K562 (cell line): ENCODE measurements at regions not wholly inside any gene's neighbourhood (a gene's known extent, or its start where the extent isn't known, plus 50 kb on each side); places are given as distances from the start of the nearest gene placed in this dataset.

Source experiments
- HNRNPH1 ChIP-seq: fragments of 200-400 bp; formaldehyde crosslinking; optimal IDR thresholded peaks from 2 replicates; pipeline ENCODE3; 2017; ENCODE audit warnings: low read depth, mild to moderate bottlenecking, low read length, moderate library complexity
- JUN ChIP-seq, 2 experiments: sonication (generic) in 1 of 2; formaldehyde crosslinking in 1 of 2; IDR thresholded peaks; 2 replicates each; pipeline versions ENCODE4 v1.6.1 to v1.8.0; 2012 to 2022; ENCODE audit warnings: borderline replicate concordance in 2 of 2, mild to moderate bottlenecking in 2 of 2, improper control_type of control experiment in 1 of 2, low read depth in 1 of 2, low read length in 1 of 2, missing genetic modification reagents in 1 of 2
- MAZ ChIP-seq, 2 experiments: fragments of 450-650 bp in 1 of 2; sonication (generic) in 1 of 2; formaldehyde crosslinking; IDR thresholded peaks in 1 of 2; conservative IDR thresholded peaks in 1 of 2; 2 replicates each; pipeline versions ENCODE4 v1.4.0 to v1.5.0; 2020; ENCODE audit warnings: mild to moderate bottlenecking in 1 of 2, missing genetic modification reagents in 1 of 2
- POLR2A ChIP-seq: fragments of 450-650 bp; conservative IDR thresholded peaks from 2 replicates; pipeline ENCODE4 v1.6.1; 2016
- TAF1 ChIP-seq: IDR thresholded peaks from 2 replicates; pipeline ENCODE4 v1.6.1; 2011; ENCODE audit warnings: mild to moderate bottlenecking, low read length, moderate library complexity; ENCODE audit not compliant: insufficient read depth, control insufficient read depth, severe bottlenecking; ENCODE audit errors: extremely low read depth
- ZNF121 ChIP-seq: sonication (generic); formaldehyde crosslinking; conservative IDR thresholded peaks from 2 replicates; pipeline ENCODE4 v1.8.0; 2022; ENCODE audit warnings: missing genetic modification reagents
- ZNF408 ChIP-seq: fragments of 250-450 bp; sonication (Bioruptor Pico); IDR thresholded peaks from 2 replicates; pipeline ENCODE4 v1.4.0; 2020; ENCODE audit warnings: low read depth, mild to moderate bottlenecking, moderate library complexity
- TF ChIP-seq, protein P1 (sequence below): sonication (generic); formaldehyde crosslinking; IDR thresholded peaks from 2 replicates; pipeline ENCODE4 v1.8.1; 2022; ENCODE audit warnings: missing genetic modification reagents
- TF ChIP-seq, protein P2 (sequence below): sonication (generic); formaldehyde crosslinking; IDR thresholded peaks from 2 replicates; pipeline ENCODE4 v1.9.0; 2022; ENCODE audit warnings: mild to moderate bottlenecking, missing genetic modification reagents
- TF ChIP-seq, protein P3 (sequence below): fragments of 150-350 bp; IDR thresholded peaks from 2 replicates; pipeline ENCODE4 v1.6.1; 2014; ENCODE audit warnings: low read depth, mild to moderate bottlenecking, low read length, borderline replicate concordance
- TF ChIP-seq, protein P4 (sequence below): fragments of 450-650 bp; formaldehyde crosslinking; IDR thresholded peaks from 2 replicates; pipeline ENCODE4 v1.4.0; 2022; ENCODE audit warnings: missing genetic modification characterization
- TF ChIP-seq, protein P5 (sequence below): sonication (generic); formaldehyde crosslinking; IDR thresholded peaks from 2 replicates; pipeline ENCODE4 v1.8.1; 2023; ENCODE audit warnings: mild to moderate bottlenecking, missing genetic modification reagents
- TF ChIP-seq, protein P6 (sequence below), 3 experiments: IDR thresholded peaks in 2 of 3; conservative IDR thresholded peaks in 1 of 3; 2 replicates each; pipeline ENCODE4 v1.5.1; 2011 to 2012; ENCODE audit warnings: low read length in 3 of 3, mild to moderate bottlenecking in 3 of 3, control low read depth in 2 of 3, improper control_type of control experiment in 1 of 3, inconsistent platforms in 1 of 3, low read depth in 1 of 3, mixed read lengths in 1 of 3, moderate library complexity in 1 of 3; ENCODE audit not compliant: insufficient read depth in 2 of 3

DNA sequence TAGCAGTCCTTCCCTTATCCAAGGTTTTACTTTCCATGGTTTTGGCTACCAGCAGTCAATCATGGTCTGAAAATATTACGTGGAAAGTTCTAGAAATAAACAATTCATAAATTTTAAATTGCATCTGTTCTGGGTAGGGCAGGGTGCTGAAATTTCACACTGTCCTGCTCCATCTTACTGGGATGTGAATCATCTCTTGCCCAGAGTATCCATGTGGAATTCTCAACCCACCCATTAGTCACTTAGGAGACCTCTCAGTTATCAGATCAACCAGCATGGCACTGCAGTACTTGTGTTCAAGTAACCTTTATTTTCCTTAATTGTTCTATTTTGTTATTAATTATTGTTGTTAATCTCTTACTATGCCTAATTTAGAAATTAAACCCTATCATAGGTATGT, 202.8 kb upstream of the CPHXL start:
- TF ChIP-seq, protein P1, sequence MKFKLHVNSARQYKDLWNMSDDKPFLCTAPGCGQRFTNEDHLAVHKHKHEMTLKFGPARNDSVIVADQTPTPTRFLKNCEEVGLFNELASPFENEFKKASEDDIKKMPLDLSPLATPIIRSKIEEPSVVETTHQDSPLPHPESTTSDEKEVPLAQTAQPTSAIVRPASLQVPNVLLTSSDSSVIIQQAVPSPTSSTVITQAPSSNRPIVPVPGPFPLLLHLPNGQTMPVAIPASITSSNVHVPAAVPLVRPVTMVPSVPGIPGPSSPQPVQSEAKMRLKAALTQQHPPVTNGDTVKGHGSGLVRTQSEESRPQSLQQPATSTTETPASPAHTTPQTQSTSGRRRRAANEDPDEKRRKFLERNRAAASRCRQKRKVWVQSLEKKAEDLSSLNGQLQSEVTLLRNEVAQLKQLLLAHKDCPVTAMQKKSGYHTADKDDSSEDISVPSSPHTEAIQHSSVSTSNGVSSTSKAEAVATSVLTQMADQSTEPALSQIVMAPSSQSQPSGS (CRISPR knock-in tag): no peak
- TF ChIP-seq POLR2A: no peak
- TF ChIP-seq, protein P2, sequence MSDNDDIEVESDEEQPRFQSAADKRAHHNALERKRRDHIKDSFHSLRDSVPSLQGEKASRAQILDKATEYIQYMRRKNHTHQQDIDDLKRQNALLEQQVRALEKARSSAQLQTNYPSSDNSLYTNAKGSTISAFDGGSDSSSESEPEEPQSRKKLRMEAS (CRISPR knock-in tag): no peak
- TF ChIP-seq, protein P3, sequence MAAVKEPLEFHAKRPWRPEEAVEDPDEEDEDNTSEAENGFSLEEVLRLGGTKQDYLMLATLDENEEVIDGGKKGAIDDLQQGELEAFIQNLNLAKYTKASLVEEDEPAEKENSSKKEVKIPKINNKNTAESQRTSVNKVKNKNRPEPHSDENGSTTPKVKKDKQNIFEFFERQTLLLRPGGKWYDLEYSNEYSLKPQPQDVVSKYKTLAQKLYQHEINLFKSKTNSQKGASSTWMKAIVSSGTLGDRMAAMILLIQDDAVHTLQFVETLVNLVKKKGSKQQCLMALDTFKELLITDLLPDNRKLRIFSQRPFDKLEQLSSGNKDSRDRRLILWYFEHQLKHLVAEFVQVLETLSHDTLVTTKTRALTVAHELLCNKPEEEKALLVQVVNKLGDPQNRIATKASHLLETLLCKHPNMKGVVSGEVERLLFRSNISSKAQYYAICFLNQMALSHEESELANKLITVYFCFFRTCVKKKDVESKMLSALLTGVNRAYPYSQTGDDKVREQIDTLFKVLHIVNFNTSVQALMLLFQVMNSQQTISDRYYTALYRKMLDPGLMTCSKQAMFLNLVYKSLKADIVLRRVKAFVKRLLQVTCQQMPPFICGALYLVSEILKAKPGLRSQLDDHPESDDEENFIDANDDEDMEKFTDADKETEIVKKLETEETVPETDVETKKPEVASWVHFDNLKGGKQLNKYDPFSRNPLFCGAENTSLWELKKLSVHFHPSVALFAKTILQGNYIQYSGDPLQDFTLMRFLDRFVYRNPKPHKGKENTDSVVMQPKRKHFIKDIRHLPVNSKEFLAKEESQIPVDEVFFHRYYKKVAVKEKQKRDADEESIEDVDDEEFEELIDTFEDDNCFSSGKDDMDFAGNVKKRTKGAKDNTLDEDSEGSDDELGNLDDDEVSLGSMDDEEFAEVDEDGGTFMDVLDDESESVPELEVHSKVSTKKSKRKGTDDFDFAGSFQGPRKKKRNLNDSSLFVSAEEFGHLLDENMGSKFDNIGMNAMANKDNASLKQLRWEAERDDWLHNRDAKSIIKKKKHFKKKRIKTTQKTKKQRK: no peak
- TF ChIP-seq, protein P4, sequence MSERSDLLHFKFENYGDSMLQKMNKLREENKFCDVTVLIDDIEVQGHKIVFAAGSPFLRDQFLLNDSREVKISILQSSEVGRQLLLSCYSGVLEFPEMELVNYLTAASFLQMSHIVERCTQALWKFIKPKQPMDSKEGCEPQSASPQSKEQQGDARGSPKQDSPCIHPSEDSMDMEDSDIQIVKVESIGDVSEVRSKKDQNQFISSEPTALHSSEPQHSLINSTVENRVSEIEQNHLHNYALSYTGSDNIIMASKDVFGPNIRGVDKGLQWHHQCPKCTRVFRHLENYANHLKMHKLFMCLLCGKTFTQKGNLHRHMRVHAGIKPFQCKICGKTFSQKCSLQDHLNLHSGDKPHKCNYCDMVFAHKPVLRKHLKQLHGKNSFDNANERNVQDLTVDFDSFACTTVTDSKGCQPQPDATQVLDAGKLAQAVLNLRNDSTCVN (CRISPR knock-in tag): no peak
- TF ChIP-seq ZNF408 (CRISPR knock-in tag): no peak
- no peak for TF ChIP-seq MAZ (CRISPR knock-in tag; conservative IDR thresholded peaks at IDR 0.05 in 1 of 2, IDR thresholded peaks at IDR 0.05 in 1 of 2)
- no peak for TF ChIP-seq ZNF121 (CRISPR knock-in tag)
- TF ChIP-seq, protein P5, sequence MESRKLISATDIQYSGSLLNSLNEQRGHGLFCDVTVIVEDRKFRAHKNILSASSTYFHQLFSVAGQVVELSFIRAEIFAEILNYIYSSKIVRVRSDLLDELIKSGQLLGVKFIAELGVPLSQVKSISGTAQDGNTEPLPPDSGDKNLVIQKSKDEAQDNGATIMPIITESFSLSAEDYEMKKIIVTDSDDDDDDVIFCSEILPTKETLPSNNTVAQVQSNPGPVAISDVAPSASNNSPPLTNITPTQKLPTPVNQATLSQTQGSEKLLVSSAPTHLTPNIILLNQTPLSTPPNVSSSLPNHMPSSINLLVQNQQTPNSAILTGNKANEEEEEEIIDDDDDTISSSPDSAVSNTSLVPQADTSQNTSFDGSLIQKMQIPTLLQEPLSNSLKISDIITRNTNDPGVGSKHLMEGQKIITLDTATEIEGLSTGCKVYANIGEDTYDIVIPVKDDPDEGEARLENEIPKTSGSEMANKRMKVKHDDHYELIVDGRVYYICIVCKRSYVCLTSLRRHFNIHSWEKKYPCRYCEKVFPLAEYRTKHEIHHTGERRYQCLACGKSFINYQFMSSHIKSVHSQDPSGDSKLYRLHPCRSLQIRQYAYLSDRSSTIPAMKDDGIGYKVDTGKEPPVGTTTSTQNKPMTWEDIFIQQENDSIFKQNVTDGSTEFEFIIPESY (CRISPR knock-in tag): no peak
- no peak for TF ChIP-seq HNRNPH1
- no peak for TF ChIP-seq TAF1
- no peak for TF ChIP-seq JUN (IDR thresholded peaks at IDR 0.05; ENCODE audit: borderline replicate concordance, low read depth, low read length)
- TF ChIP-seq JUN (CRISPR knock-in tag; IDR thresholded peaks at IDR 0.05; ENCODE audit: borderline replicate concordance): no peak
- TF ChIP-seq, protein P6, sequence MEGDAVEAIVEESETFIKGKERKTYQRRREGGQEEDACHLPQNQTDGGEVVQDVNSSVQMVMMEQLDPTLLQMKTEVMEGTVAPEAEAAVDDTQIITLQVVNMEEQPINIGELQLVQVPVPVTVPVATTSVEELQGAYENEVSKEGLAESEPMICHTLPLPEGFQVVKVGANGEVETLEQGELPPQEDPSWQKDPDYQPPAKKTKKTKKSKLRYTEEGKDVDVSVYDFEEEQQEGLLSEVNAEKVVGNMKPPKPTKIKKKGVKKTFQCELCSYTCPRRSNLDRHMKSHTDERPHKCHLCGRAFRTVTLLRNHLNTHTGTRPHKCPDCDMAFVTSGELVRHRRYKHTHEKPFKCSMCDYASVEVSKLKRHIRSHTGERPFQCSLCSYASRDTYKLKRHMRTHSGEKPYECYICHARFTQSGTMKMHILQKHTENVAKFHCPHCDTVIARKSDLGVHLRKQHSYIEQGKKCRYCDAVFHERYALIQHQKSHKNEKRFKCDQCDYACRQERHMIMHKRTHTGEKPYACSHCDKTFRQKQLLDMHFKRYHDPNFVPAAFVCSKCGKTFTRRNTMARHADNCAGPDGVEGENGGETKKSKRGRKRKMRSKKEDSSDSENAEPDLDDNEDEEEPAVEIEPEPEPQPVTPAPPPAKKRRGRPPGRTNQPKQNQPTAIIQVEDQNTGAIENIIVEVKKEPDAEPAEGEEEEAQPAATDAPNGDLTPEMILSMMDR (IDR thresholded peaks at IDR 0.05 in 2 of 3, conservative IDR thresholded peaks at IDR 0.05 in 1 of 3; ENCODE audit: insufficient read depth in 2 of 3, low read depth in 1 of 3, low read length in 3 of 3): no peak
